ENCODE measurements at regions not wholly inside any gene's neighbourhood (a gene's known extent, or its start where the extent isn't known, plus 50 kb on each side); places are given as distances from the start of the nearest gene placed in this dataset.
"Not testable (repeated sequence)": the region's sequence is repeated elsewhere in the genome, so short reads cannot be mapped to it uniquely, and the experiment has no call there.

DNA sequence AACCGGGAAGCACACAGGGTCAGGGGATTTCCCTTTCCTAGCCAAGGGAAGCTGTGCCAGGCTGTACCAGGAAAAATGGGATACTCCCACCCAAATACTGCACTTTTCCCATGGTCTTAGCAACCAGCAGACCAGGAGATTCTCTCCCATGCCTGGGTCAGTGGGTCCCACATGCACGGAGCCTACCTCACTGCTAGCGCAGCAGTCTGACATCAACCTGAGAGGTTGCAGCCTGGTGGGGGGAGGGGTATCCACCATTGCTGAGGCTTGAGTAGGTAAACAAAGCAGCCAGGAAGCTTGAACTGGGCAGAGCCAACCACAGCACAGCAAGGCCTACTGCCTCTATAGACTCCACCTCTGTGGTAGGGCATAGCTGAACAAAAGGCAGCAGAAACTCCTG, 85.5 kb upstream of the LRRC4C start:
- TF ChIP-seq, protein P1, sequence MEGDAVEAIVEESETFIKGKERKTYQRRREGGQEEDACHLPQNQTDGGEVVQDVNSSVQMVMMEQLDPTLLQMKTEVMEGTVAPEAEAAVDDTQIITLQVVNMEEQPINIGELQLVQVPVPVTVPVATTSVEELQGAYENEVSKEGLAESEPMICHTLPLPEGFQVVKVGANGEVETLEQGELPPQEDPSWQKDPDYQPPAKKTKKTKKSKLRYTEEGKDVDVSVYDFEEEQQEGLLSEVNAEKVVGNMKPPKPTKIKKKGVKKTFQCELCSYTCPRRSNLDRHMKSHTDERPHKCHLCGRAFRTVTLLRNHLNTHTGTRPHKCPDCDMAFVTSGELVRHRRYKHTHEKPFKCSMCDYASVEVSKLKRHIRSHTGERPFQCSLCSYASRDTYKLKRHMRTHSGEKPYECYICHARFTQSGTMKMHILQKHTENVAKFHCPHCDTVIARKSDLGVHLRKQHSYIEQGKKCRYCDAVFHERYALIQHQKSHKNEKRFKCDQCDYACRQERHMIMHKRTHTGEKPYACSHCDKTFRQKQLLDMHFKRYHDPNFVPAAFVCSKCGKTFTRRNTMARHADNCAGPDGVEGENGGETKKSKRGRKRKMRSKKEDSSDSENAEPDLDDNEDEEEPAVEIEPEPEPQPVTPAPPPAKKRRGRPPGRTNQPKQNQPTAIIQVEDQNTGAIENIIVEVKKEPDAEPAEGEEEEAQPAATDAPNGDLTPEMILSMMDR (IDR thresholded peaks at IDR 0.05): not testable (repeated sequence)
- TF ChIP-seq, protein P2, sequence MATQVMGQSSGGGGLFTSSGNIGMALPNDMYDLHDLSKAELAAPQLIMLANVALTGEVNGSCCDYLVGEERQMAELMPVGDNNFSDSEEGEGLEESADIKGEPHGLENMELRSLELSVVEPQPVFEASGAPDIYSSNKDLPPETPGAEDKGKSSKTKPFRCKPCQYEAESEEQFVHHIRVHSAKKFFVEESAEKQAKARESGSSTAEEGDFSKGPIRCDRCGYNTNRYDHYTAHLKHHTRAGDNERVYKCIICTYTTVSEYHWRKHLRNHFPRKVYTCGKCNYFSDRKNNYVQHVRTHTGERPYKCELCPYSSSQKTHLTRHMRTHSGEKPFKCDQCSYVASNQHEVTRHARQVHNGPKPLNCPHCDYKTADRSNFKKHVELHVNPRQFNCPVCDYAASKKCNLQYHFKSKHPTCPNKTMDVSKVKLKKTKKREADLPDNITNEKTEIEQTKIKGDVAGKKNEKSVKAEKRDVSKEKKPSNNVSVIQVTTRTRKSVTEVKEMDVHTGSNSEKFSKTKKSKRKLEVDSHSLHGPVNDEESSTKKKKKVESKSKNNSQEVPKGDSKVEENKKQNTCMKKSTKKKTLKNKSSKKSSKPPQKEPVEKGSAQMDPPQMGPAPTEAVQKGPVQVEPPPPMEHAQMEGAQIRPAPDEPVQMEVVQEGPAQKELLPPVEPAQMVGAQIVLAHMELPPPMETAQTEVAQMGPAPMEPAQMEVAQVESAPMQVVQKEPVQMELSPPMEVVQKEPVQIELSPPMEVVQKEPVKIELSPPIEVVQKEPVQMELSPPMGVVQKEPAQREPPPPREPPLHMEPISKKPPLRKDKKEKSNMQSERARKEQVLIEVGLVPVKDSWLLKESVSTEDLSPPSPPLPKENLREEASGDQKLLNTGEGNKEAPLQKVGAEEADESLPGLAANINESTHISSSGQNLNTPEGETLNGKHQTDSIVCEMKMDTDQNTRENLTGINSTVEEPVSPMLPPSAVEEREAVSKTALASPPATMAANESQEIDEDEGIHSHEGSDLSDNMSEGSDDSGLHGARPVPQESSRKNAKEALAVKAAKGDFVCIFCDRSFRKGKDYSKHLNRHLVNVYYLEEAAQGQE (IDR thresholded peaks at IDR 0.05; ENCODE audit: insufficient read depth in 1 of 2, low read depth in 2 of 2, low read length in 1 of 2): not testable (repeated sequence)
- TF ChIP-seq TCF7L2, POLR2AphosphoS5 (IDR thresholded peaks at IDR 0.05; ENCODE audit: low read depth, low read length): not testable (repeated sequence)

Measured in Panc1 (cell line).